NCI-H1092 treated with DMSO at 0.1 percent for 48 hours (cell line): ENCODE measurements at regions not wholly inside any gene's neighbourhood (a gene's known extent, or its start where the extent isn't known, plus 50 kb on each side); places are given as distances from the start of the nearest gene placed in this dataset.

Experiments used
- DNase-seq: peaks from one replicate; lab custom pipeline; 2025; lab: John Stamatoyannopoulos, UW

- DNase-seq = no peak
Observed at GRCh38 chr5:57841676-57842363, 359.2 kb upstream of the ACTBL2 start.

- no peak for DNase-seq
Observed at GRCh38 chr5:57839437-57840079, 356.9 kb upstream of the ACTBL2 start.

GRCh38 chr5:57839025-57839424 lies 356.4 kb upstream of the ACTBL2 start:
- no peak for DNase-seq

- DNase-seq = no peak
Observed at GRCh38 chr5:57836921-57837320, 354.3 kb upstream of the ACTBL2 start.

- DNase-seq = no peak
Observed at GRCh38 chr5:57836331-57836730, 353.7 kb upstream of the ACTBL2 start.

DNA sequence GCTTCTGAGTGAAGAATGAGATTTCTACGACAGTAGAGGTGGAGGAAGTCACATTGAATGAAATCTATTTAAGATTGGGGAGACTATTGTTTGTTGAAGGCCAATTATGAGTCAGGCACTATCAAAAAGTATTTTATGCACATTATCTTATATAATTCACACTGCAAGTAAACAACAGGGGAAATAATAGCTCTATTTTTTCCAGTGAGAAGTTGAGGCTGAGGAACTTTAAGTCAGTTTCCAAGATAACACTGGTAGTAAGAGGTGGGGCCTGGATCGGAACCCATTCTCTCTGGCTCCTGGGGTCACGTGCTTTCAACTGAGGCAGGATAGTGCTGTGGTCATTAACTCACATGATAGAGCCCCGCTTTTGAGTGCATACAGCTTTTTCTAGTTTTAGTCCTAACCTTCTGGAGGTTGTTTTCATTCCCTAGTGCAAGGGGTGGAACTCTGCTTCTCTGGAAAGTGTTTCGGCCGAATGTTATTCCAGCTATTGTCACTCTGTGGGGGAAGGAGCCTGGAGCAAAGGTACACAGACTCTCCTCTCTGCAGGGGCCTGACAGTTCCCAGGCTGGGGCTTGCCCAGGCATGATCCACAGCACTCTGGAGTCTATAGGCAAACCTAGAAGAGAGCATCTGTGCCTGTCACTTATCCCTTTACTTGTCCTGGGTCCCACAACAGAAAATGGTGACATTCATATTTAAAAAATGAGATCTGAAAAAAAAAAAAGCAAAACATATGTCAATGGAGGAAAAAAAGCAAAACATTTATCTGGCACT lies 352.4 kb upstream of the ACTBL2 start:
- no peak for DNase-seq

- no peak for DNase-seq
Observed at GRCh38 chr5:57833489-57833888, 350.9 kb upstream of the ACTBL2 start.

DNA sequence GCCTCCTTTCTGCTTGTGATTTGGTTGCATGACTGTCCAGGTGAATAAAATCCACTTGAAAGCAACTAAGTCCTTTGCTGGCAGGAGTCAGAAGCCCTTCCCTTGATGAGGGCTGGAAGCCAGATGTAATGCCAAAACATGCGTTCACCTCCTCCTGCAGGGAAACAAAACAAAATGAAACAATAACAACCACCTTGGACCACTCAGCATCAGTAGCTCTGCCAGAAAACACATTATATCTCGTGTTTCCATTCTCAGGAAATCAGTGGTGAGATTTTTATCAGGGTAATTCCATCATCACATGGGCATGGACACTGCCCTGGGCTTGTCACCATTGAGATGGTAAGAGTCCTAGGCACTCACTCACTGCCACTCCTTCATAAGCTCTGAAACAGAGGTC lies 350.3 kb upstream of the ACTBL2 start:
- no peak for DNase-seq

DNA sequence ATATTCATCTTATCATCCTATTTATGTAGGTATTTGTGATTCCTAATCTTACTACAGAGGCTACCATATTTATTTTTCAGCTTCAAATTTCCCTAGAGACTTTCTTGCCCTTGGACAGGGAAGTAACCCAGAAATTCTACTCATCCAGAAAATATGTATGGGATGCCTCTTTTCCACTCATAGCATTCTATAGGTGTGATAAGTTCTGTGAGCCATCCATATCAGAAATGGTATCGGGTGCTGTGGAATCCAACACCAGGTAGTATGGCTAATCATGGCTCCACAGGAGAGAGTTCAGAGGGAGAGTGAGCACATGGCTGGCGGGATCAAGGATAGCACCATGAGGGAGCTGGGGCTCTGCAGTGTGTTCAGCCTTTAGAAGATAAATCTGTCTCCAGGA lies 349.3 kb upstream of the ACTBL2 start:
- no peak for DNase-seq

DNA sequence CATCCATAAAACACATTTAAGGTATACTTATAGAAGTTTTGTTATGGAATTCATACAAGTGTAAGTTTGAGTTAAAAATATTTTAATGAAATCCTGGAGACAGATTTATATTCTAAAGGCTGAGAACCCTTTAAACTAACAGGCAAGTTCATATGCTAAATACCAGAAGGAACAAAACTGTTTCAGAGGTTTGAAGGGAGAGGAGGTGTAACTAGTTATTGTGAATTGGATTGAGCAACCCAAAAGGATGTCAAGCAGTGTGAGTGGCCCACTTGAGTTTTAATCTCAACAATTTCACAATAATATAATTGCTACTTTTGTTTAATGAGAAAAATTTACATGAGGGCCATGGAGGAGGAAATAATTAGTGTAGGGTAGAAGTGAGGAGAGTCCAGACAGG lies 348.5 kb upstream of the ACTBL2 start:
- no peak for DNase-seq

GRCh38 chr5:57828221-57828620 lies 345.6 kb upstream of the ACTBL2 start:
- no peak for DNase-seq

DNA sequence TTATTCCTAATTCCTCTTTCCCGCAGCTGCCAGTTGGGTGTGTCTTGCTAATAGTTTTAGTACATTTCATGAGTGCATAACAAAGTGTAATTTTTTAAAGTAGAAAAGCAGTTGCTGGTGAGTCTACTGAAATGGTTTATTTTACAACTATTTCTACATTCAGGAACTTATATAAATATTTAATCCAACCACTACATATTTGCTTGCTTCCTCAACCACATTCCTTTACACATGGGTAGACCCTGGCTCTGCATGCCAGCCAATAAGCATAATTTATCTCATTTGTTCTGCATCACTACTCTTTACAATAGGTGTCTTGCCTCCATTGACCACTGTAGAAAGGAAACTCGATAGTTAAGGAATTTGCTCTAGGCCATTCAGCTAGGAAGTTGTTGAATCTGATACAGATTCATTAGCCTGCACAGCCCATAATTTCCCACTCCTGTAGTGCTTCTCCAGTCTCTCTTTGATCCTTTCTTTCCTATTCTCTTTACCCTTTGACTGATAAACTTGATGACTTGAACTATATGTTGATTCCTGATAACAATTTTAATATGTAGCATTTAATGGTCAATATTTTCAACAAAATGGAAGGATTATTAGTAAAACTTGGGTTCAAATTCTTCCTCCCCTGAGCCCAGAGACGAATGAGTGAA lies 342.5 kb upstream of the ACTBL2 start:
- no peak for DNase-seq

- no peak for DNase-seq
Observed at GRCh38 chr5:57824623-57825022, 342.0 kb upstream of the ACTBL2 start.

DNA sequence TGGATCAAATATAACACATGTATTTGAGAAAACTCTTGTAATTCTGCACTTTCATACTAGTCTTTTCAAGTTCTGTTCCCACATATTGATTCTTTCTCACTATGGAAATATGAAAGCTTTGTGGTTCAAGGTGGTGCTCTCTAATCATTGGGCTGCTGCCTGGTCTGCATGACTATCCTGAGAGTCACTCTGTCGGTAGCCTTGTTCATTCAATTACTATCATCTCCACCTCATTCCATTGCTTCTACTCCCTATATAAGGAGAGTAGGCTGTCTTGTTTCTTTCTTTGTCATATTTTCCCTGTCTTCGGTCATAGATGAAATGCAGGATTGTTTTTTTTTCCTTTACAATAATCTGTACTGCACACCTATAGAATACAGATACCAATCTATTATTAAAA lies 341.4 kb upstream of the ACTBL2 start:
- no peak for DNase-seq

GRCh38 chr5:57822651-57823050 lies 340.0 kb upstream of the ACTBL2 start:
- DNase-seq = no peak

- no peak for DNase-seq
Observed at GRCh38 chr5:57818397-57818796, 335.8 kb upstream of the ACTBL2 start.

GRCh38 chr5:57817924-57818323 lies 335.3 kb upstream of the ACTBL2 start:
- DNase-seq = no peak

DNA sequence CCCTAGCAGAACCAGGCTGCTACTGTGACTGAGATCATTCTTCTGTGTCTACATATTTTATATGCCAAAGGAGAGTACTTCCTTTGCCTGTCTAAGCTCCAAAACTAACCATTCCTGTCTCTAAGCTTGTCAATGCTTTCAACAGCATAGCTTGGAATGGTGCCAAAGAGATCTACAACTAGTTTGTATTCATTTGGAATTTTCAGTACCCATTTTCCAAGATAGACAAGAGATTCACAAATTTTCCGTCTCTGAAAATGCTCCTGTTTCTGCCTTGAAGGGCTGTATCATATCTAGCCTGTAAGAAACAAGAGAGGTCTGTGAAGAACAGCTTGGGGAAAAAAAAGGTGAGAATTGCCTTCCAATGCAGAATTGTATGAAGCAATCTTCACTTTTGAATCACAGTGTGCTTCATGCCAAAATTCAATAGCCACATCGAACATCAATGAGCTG lies 334.4 kb upstream of the ACTBL2 start:
- no peak for DNase-seq

DNA sequence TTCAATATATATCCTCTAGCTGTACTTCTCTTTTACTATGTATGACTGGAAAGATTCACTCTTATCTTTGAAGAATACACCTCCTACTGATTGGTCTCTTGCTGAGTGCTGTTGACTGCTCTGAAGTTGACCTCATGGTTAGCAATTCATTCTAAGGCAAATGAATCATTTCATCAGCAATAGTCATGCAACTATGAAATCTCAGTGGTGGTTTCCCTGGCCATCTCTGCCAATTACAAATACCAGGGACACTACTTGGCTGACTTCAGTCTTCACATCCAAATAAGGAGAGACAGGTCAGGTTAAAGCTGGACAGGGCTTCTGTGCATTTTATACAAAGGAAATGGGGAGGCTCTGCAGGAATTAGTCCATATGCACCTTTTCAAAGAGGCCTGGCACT lies 333.5 kb upstream of the ACTBL2 start:
- no peak for DNase-seq

GRCh38 chr5:57805732-57806131 lies 323.1 kb upstream of the ACTBL2 start:
- no peak for DNase-seq

DNA sequence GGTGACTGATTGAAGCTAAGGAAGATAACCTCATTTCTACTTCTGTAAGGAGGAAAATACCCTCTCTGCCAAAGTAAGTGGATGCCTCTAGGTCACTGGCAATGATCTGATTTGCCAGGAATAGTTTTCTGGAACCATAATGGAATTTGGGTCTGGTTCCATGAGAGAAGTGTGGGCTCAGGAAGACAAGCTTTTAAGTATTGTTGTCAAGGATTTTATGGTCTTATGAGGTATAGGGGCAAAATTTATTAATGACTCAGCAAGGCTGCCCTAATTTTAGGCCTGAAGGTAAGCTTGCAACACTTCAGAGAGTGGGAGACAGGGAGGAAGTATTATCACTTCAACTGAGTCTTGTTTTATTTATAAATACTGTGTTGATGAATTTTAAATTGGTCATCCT lies 322.6 kb upstream of the ACTBL2 start:
- no peak for DNase-seq

- DNase-seq = no peak
Observed at GRCh38 chr5:57804505-57804904, 321.9 kb upstream of the ACTBL2 start.

- DNase-seq = no peak
Observed at GRCh38 chr5:57804007-57804444, 321.4 kb upstream of the ACTBL2 start.
